ENCODE measurements at regions not wholly inside any gene's neighbourhood (a gene's known extent, or its start where the extent isn't known, plus 50 kb on each side); places are given as distances from the start of the nearest gene placed in this dataset.

- TF ChIP-seq CTCF (IDR thresholded peaks at IDR 0.05) (no peak), EZH2phosphoT487 (IDR thresholded peaks at IDR 0.05) (no peak)
Measured at GRCh38 chr20:11063444-11063843, 389.6 kb upstream of the JAG1 start.
